CD14-positive monocyte (primary cell): ENCODE measurements at regions not wholly inside any gene's neighbourhood (a gene's known extent, or its start where the extent isn't known, plus 50 kb on each side); places are given as distances from the start of the nearest gene placed in this dataset.
A peak's percentile ranks its signal among the peaks of the same experiment; 100 is the strongest.

ENCODE experiments used
- DNase-seq, 3 donors: peaks; one replicate each; pipeline ENCODE4 v3.0.0-alpha.2; 2011 to 2022
- H2AFZ ChIP-seq: 2 replicates; pipeline ENCODE4 v1.6.0; 2012; ENCODE audit warnings: mild to moderate bottlenecking, low read depth, low read length, inconsistent platforms; ENCODE audit not compliant: insufficient read depth, poor library complexity, severe bottlenecking
- H3K27ac ChIP-seq, 2 donors: 1 replicate in 1 of 2; 2 replicates in 1 of 2; pipeline ENCODE4 v1.5.1; 2012 to 2013; ENCODE audit warnings: low read length in 2 of 2, control low read depth in 1 of 2, inconsistent platforms in 1 of 2, low read depth in 1 of 2, mild to moderate bottlenecking in 1 of 2
- H3K27me3 ChIP-seq, 2 donors: one replicate each; pipeline versions ENCODE4 v1.6.0 to v1.6.1; 2011 to 2013; ENCODE audit warnings: low read length in 2 of 2; ENCODE audit not compliant: control insufficient read depth in 2 of 2, insufficient read depth in 2 of 2
- H3K36me3 ChIP-seq, 2 donors: replicated peaks in 1 of 2; 1 replicate in 1 of 2; 2 replicates in 1 of 2; pipeline versions ENCODE4 v1.5.1 to v1.6.1; 2012 to 2013; ENCODE audit warnings: low read length in 2 of 2, control low read depth in 1 of 2, inconsistent platforms in 1 of 2, mild to moderate bottlenecking in 1 of 2; ENCODE audit not compliant: insufficient read depth in 2 of 2, control insufficient read depth in 1 of 2
- H3K4me1 ChIP-seq, 2 donors: 1 replicate in 1 of 2; 2 replicates in 1 of 2; pipeline versions ENCODE4 v1.5.1 to v1.6.1; 2012 to 2013; ENCODE audit warnings: low read length in 2 of 2, control low read depth in 1 of 2, inconsistent platforms in 1 of 2, mild to moderate bottlenecking in 1 of 2, moderate library complexity in 1 of 2; ENCODE audit not compliant: insufficient read depth in 2 of 2, control insufficient read depth in 1 of 2
- H3K4me2 ChIP-seq: replicated peaks from 2 replicates; pipeline ENCODE3; 2012; ENCODE audit warnings: low read length, moderate library complexity, mild to moderate bottlenecking; ENCODE audit not compliant: poor library complexity, severe bottlenecking; ENCODE audit errors: extremely low read depth
- H3K4me3 ChIP-seq, 3 experiments: fragments of 200-600 bp in 1 of 3; sonication (generic) in 1 of 3; replicated peaks in 1 of 3; 1 replicate in 2 of 3; 2 replicates in 1 of 3; pipeline ENCODE4 v1.5.1; 2011 to 2013; ENCODE audit warnings: low read length in 3 of 3, mild to moderate bottlenecking in 3 of 3, control low read depth in 2 of 3, low read depth in 2 of 3, inconsistent platforms in 1 of 3, moderate library complexity in 1 of 3
- H3K79me2 ChIP-seq: 2 replicates; pipeline ENCODE4 v1.6.0; 2012; ENCODE audit warnings: mild to moderate bottlenecking, control low read depth, inconsistent platforms, low read length, moderate library complexity; ENCODE audit not compliant: insufficient read depth
- H3K9ac ChIP-seq: 2 replicates; pipeline ENCODE4 v1.6.0; 2017; ENCODE audit warnings: low read length, mild to moderate bottlenecking; ENCODE audit not compliant: insufficient read depth, poor library complexity, severe bottlenecking
- H3K9me3 ChIP-seq, 2 donors: replicated peaks in 1 of 2; 1 replicate in 1 of 2; 2 replicates in 1 of 2; pipeline versions ENCODE4 v1.5.1 to v1.6.1; 2012 to 2013; ENCODE audit warnings: low read length in 2 of 2, control low read depth in 1 of 2; ENCODE audit not compliant: control insufficient read depth in 1 of 2, insufficient read depth in 1 of 2
- H4K20me1 ChIP-seq: 2 replicates; pipeline ENCODE4 v1.6.0; 2012; ENCODE audit warnings: mild to moderate bottlenecking, low read length, control low read depth, moderate library complexity; ENCODE audit not compliant: insufficient read depth
- H3K27ac Mint-ChIP-seq, 7 donors: one replicate each; pipeline ENCODE4 v1.8.0; 2020; ENCODE audit warnings: mild to moderate bottlenecking in 7 of 7, mixed read lengths in 7 of 7, moderate library complexity in 6 of 7, inconsistent platforms in 2 of 7
- H3K27me3 Mint-ChIP-seq, 3 donors: one replicate each; pipeline ENCODE4 v1.8.0; 2021 to 2022; ENCODE audit warnings: low read depth in 3 of 3, mild to moderate bottlenecking in 3 of 3, mixed read lengths in 3 of 3, moderate library complexity in 3 of 3, inconsistent platforms in 1 of 3
- H3K36me3 Mint-ChIP-seq, 2 donors: one replicate each; pipeline ENCODE4 v1.8.0; 2020; ENCODE audit warnings: mixed read lengths in 2 of 2, inconsistent platforms in 1 of 2, mild to moderate bottlenecking in 1 of 2
- H3K4me1 Mint-ChIP-seq: one replicate; pipeline ENCODE4 v1.8.0; 2020; ENCODE audit warnings: mild to moderate bottlenecking, mixed read lengths
- H3K4me3 Mint-ChIP-seq, 2 donors: one replicate each; pipeline ENCODE4 v1.8.0; 2020; ENCODE audit warnings: mild to moderate bottlenecking in 2 of 2, mixed read lengths in 2 of 2, moderate library complexity in 1 of 2
- H3K9me3 Mint-ChIP-seq, 7 donors: one replicate each; pipeline ENCODE4 v1.8.0; 2020 to 2022; ENCODE audit warnings: mixed read lengths in 7 of 7, mild to moderate bottlenecking in 6 of 7, moderate library complexity in 6 of 7, inconsistent platforms in 2 of 7
- CTCF ChIP-seq: fragments of 200-600 bp; IDR thresholded peaks from one replicate; pipeline ENCODE4 v1.8.0; 2022; ENCODE audit warnings: antibody characterized with exemption, mild to moderate bottlenecking
- WGBS: methylation state at CpG from one replicate; pipeline ENCODE4 v1.1.5; 2013; ENCODE audit warnings: missing lambda C conversion rate; ENCODE audit not compliant: insufficient coverage; 5-methylcytosine and 5-hydroxymethylcytosine counted together
- intact Hi-C, 2 donors: fragments of 100-400 bp; cut with micrococcal nuclease; formaldehyde crosslinking; loops; one replicate each; pipeline versions ENCODE4 v1.15.0 to v1.15.1; 2023

DNA sequence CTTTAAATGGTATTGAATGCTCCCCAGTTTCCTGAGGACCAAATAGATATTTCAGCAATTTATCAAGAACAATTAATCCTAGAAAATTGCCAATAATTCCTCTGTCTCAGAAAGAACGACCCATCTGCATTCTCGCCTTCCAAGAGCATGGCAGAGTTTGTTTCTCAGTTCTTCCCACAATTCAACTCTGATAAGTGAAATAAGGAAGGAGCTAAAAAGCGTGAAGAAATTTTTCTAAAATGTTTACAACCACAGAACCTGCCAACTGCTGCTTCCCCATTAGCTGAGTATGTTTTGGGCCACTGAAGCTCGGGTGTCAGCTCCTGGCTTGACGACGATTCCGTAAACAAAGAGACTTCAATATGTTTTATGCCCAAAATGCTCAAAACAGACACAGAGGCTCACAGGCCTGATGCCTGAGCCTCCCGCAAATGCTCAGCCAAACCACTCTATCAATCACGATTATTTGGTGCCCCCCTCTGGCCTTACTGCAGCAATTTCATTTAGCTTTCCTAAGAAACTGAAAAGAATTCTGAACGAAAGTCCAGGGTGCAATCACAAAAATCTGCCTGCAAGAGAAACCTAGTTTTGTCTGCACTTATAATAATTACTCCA is 259.2 kb upstream of the CCDC54 start:
- WGBS: 3% methylated on average over 6 of the region's 10 CpGs
- peak overlapping the region; percentile 64 for H2AFZ ChIP-seq
- no peaks in the 10 kb centered on the region for H3K4me1 ChIP-seq
- no peak overlapping the region for H3K27ac Mint-ChIP-seq
- no peaks in the 10 kb centered on the region for H3K27me3 ChIP-seq
- no peaks in the 10 kb centered on the region for H3K79me2 ChIP-seq
- peaks cover 0 to 2% (median 0%) of the 10 kb centered on the region in 7 donors for H3K9me3 Mint-ChIP-seq
- no peaks in the 10 kb centered on the region for H4K20me1 ChIP-seq
- H3K4me3 ChIP-seq: peak overlapping the region in 1 of 3 experiments; percentile 18
- no peak overlapping the region for H3K27ac ChIP-seq
- no peaks in the 10 kb centered on the region for H3K36me3 ChIP-seq
- peaks cover 11% of the 10 kb centered on the region for H3K4me1 Mint-ChIP-seq
- H3K4me2 ChIP-seq: peak overlapping the region; percentile 1
- H3K27me3 Mint-ChIP-seq: peaks cover 1 to 3% (median 2%) of the 10 kb centered on the region in 3 donors
- no peak overlapping the region for H3K9ac ChIP-seq
- DNase-seq: no peak
- peak overlapping the region; percentile 55 to 82 for H3K4me3 Mint-ChIP-seq
- intact Hi-C loops: no loop called here
- H3K9me3 ChIP-seq: no peaks in the 10 kb centered on the region
- TF ChIP-seq CTCF: no peak
- no peaks in the 10 kb centered on the region for H3K36me3 Mint-ChIP-seq

DNA sequence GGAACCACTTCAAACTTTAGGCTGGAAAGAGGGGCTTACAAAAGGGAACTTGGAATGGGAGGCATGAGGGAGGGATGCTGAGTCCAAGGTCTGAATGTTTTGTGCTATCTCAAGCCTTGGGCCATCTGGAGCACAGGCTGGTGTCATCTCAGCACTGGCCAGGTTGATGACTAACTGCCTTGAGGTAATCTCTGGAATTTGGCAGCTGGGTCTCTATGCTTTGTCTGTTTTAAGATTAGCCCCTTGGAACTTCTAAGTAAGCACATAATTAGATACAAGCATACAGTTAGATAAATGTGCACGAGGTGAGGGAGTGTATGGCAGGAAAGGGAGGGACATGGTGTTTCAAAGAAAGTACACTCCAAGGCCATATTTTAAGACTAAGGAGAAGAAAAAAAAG is 252.4 kb upstream of the CCDC54 start:
- Histone ChIP-seq H4K20me1 (no peaks in the 10 kb centered on the region), H3K79me2 (no peaks in the 10 kb centered on the region), H3K27me3 (no peaks in the 10 kb centered on the region), H3K27ac (no peak overlapping the region), H3K4me2 (no peak overlapping the region), H3K4me1 (no peaks in the 10 kb centered on the region), H3K36me3 (no peaks in the 10 kb centered on the region), H3K9ac (no peak overlapping the region), H3K4me3 (no peak overlapping the region), H3K9me3 (no peaks in the 10 kb centered on the region), H2AFZ (no peak overlapping the region)
- peaks cover 0 to 2% (median 0%) of the 10 kb centered on the region in 3 donors for H3K27me3 Mint-ChIP-seq
- H3K36me3 Mint-ChIP-seq: no peaks in the 10 kb centered on the region
- no peaks in the 10 kb centered on the region for H3K4me1 Mint-ChIP-seq
- H3K4me3 Mint-ChIP-seq: no peak overlapping the region
- intact Hi-C loops: no loop called here
- no peak for DNase-seq
- H3K9me3 Mint-ChIP-seq: peaks cover 0 to 2% (median 0%) of the 10 kb centered on the region in 7 donors
- TF ChIP-seq CTCF: no peak
- H3K27ac Mint-ChIP-seq: peak overlapping the region in 2 of 7 donors; percentile 48 to 55
- WGBS: no CpG with 5 or more reads among the region's 1 CpG
